Keratinocyte (primary cell): ENCODE measurements at regions not wholly inside any gene's neighbourhood (a gene's known extent, or its start where the extent isn't known, plus 50 kb on each side); places are given as distances from the start of the nearest gene placed in this dataset.

Source experiments
- DNase-seq: peaks from one replicate; pipeline ENCODE4 v3.0.0-alpha.2; 2011; ENCODE audit warnings: low read depth, missing footprints, low spot score
- FAIRE-seq: peaks from 2 replicates; lab custom pipeline; 2011; peaks lifted over from hg19 to GRCh38; lab: Jason Lieb, UNC
- H2AFZ ChIP-seq: 2 replicates; pipeline ENCODE4 v1.6.0; 2012; ENCODE audit warnings: low read length, control low read depth, inconsistent platforms; ENCODE audit not compliant: control insufficient read depth
- H3K27ac ChIP-seq: 2 replicates; pipeline ENCODE4 v1.5.1; 2011; ENCODE audit warnings: low read length; ENCODE audit not compliant: control insufficient read depth, insufficient read depth
- H3K27me3 ChIP-seq: 3 replicates; pipeline ENCODE4 v1.6.0; 2011; ENCODE audit warnings: low read length; ENCODE audit not compliant: control insufficient read depth, insufficient read depth; ENCODE audit errors: extremely low read depth
- H3K36me3 ChIP-seq, 2 experiments: 2 replicates in 1 of 2; 3 replicates in 1 of 2; pipeline ENCODE4 v1.5.1; 2011; ENCODE audit warnings: low read length in 2 of 2, mild to moderate bottlenecking in 1 of 2; ENCODE audit not compliant: control insufficient read depth in 2 of 2, insufficient read depth in 2 of 2; ENCODE audit errors: extremely low read depth in 1 of 2
- H3K4me1 ChIP-seq: 3 replicates; pipeline ENCODE4 v1.5.1; 2011; ENCODE audit warnings: low read length; ENCODE audit not compliant: control insufficient read depth, insufficient read depth; ENCODE audit errors: extremely low read depth
- H3K4me2 ChIP-seq: 3 replicates; pipeline ENCODE4 v1.6.0; 2011; ENCODE audit warnings: low read depth, low read length; ENCODE audit not compliant: control insufficient read depth, insufficient read depth; ENCODE audit errors: extremely low read depth
- H3K4me3 ChIP-seq, 3 experiments: fragments of 200-600 bp in 1 of 3; sonication (generic) in 1 of 3; 2 replicates in 2 of 3; 3 replicates in 1 of 3; pipeline ENCODE4 v1.5.1; 2011 to 2016; ENCODE audit warnings: low read length in 3 of 3, mild to moderate bottlenecking in 3 of 3, control low read depth in 2 of 3, inconsistent platforms in 1 of 3, low read depth in 1 of 3, mixed read lengths in 1 of 3, mixed run types in 1 of 3, moderate library complexity in 1 of 3; ENCODE audit not compliant: control insufficient read depth in 2 of 3, insufficient read depth in 2 of 3; ENCODE audit errors: extremely low read depth in 1 of 3
- H3K79me2 ChIP-seq: 2 replicates; pipeline ENCODE4 v1.6.0; 2012; ENCODE audit warnings: low read length; ENCODE audit not compliant: control insufficient read depth, insufficient read depth
- H3K9ac ChIP-seq: 3 replicates; pipeline ENCODE4 v1.6.0; 2011; ENCODE audit warnings: low read length; ENCODE audit not compliant: control insufficient read depth, insufficient read depth; ENCODE audit errors: extremely low read depth
- H3K9me1 ChIP-seq: 3 replicates; pipeline ENCODE4 v1.6.0; 2011; ENCODE audit warnings: low read length; ENCODE audit not compliant: control insufficient read depth, insufficient read depth; ENCODE audit errors: extremely low read depth
- H3K9me3 ChIP-seq: 2 replicates; pipeline ENCODE4 v1.5.1; 2012; ENCODE audit warnings: low read depth, low read length; ENCODE audit not compliant: control insufficient read depth
- H4K20me1 ChIP-seq: 3 replicates; pipeline ENCODE4 v1.6.0; 2011; ENCODE audit warnings: low read length; ENCODE audit not compliant: control insufficient read depth, insufficient read depth; ENCODE audit errors: extremely low read depth
- CTCF ChIP-seq, 3 experiments: IDR thresholded peaks in 1 of 3; conservative IDR thresholded peaks in 1 of 3; optimal IDR thresholded peaks in 1 of 3; 2 replicates in 2 of 3; 3 replicates in 1 of 3; pipeline versions ENCODE3 to v1.5.1; 2011; ENCODE audit warnings: low read length in 3 of 3, mild to moderate bottlenecking in 3 of 3, moderate library complexity in 2 of 3, control low read depth in 1 of 3, inconsistent platforms in 1 of 3; ENCODE audit not compliant: insufficient read depth in 2 of 3; ENCODE audit errors: extremely low read depth in 1 of 3
- EZH2 ChIP-seq: IDR thresholded peaks from one replicate; pipeline ENCODE4 v1.6.1; 2012; ENCODE audit warnings: inconsistent platforms, mild to moderate bottlenecking, low read length, moderate library complexity
- dilution Hi-C: fragments of 300-500 bp; cut with MboI; formaldehyde crosslinking; loops from one replicate; pipeline ENCODE4 v1.7.0; 2020; ENCODE audit warnings: low sequenced_read_pairs; ENCODE audit not compliant: extremely low pct_ligation_motif_present

DNA sequence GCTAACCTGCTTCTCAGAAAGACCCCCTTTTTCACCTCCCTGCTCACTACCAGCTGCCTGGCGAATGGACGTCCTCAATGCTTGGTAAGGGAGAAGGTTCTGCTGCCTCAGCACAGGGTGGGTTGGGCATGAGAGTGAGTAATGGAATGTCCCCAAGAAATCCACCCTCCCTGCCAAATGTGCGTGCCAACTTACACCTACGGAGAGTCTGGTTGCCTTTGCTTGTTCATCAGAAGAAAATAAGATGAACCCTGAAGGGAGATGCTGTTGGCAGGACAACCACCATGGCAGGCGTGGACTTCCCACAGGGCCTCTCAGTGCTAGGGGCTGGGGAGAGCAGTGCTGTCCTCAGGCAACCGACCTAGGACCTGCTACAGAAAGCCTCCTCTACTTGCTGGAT, 106.0 kb downstream of the XCL2 start:
- Histone ChIP-seq H3K9ac (no peak overlapping the region), H3K36me3 (no peaks in the 10 kb centered on the region), H3K79me2 (no peaks in the 10 kb centered on the region), H3K9me1 (no peaks in the 10 kb centered on the region), H3K27me3 (peaks cover 5% of the 10 kb centered on the region), H3K4me2 (no peak overlapping the region), H2AFZ (no peak overlapping the region), H3K4me1 (no peaks in the 10 kb centered on the region), H3K4me3 (no peak overlapping the region), H4K20me1 (no peaks in the 10 kb centered on the region), H3K9me3 (no peaks in the 10 kb centered on the region), H3K27ac (no peak overlapping the region)
- TF ChIP-seq CTCF (optimal IDR thresholded peaks at IDR 0.05 in 1 of 3, IDR thresholded peaks at IDR 0.05 in 1 of 3, conservative IDR thresholded peaks at IDR 0.05 in 1 of 3; ENCODE audit: extremely low read depth in 1 of 3, insufficient read depth in 2 of 3, low read length in 3 of 3) (no peak), EZH2 (no peak)
- DNase-seq (no peak), FAIRE-seq (no peak)
- dilution Hi-C loops = no loop called here

DNA sequence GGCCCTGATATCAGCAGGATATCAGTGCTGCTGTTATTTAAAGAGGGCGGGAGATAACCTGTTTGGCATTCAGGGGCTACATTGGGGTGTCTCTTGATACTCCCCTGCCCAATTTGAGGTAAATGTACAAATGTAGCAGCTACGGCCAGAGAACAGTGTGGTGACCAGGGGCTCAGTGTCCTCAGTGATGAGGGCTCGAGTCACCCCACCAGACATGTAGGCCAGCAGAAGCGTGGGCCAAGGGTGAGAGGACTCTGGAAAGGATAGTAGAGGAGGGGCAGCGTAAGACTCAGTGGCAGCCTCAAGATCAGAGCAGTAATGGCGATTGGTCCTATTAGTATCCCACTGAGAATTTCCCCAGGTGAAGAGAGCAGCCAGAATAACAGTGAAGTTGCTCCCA, 108.4 kb downstream of the XCL2 start:
- Histone ChIP-seq H3K4me1 (no peaks in the 10 kb centered on the region), H4K20me1 (no peaks in the 10 kb centered on the region), H3K79me2 (no peaks in the 10 kb centered on the region), H3K9me3 (no peaks in the 10 kb centered on the region), H3K4me2 (no peak overlapping the region), H2AFZ (no peak overlapping the region), H3K4me3 (no peak overlapping the region), H3K9ac (no peak overlapping the region), H3K36me3 (no peaks in the 10 kb centered on the region), H3K27me3 (peaks cover 15% of the 10 kb centered on the region), H3K27ac (no peak overlapping the region), H3K9me1 (no peaks in the 10 kb centered on the region)
- TF ChIP-seq EZH2 (no peak), CTCF (optimal IDR thresholded peaks at IDR 0.05 in 1 of 3, IDR thresholded peaks at IDR 0.05 in 1 of 3, conservative IDR thresholded peaks at IDR 0.05 in 1 of 3; ENCODE audit: extremely low read depth in 1 of 3, insufficient read depth in 2 of 3, low read length in 3 of 3) (no peak)
- DNase-seq (no peak), FAIRE-seq (no peak)
- dilution Hi-C loops = no loop called here
